Coronary artery (tissue), 2 donors: ENCODE measurements at regions not wholly inside any gene's neighbourhood (a gene's known extent, or its start where the extent isn't known, plus 50 kb on each side); places are given as distances from the start of the nearest gene placed in this dataset.

Source experiments
- DNase-seq: peaks from one replicate; pipeline ENCODE4 v3.0.0-alpha.2; 2017; ENCODE audit warnings: low spot score
- H3K27ac ChIP-seq, 2 donors: fragments of 200-600 bp; sonication (generic); one replicate each; pipeline ENCODE4 v1.5.1; 2016 to 2019
- H3K4me3 ChIP-seq: fragments of 200-600 bp; sonication (generic); 2 replicates; pipeline ENCODE4 v1.5.1; 2016; ENCODE audit warnings: mild to moderate bottlenecking, moderate library complexity
- CTCF ChIP-seq: fragments of 200-600 bp; sonication (generic); IDR thresholded peaks from one replicate; pipeline ENCODE4 v1.5.1; 2019; ENCODE audit warnings: antibody characterized with exemption

GRCh38 chr5:74464512-74465209 is 175.9 kb downstream of the ENC1 start:
- TF ChIP-seq CTCF: no peak
- no peak for DNase-seq
- no peak overlapping the region for H3K27ac ChIP-seq
- no peak overlapping the region for H3K4me3 ChIP-seq

DNA sequence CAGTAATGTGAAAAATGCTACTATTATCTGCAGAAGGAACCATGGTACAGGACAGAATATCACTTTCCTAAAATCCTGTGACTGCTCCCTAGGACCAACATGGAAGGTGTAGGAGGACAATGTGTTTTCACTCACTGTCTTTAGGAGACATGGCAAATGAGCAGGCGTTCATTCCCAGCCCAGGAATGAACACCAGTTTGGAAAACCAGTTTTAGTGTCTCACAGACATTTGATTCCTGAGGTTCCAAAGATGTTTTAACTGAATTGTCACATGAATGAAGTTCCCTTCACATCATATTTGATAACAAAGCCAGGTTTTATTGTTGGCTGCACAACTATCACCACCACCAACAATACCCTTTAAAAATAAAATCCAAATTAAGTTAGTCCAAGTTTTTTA is 178.2 kb downstream of the ENC1 start:
- no peak for DNase-seq
- Histone ChIP-seq H3K4me3 (no peak overlapping the region), H3K27ac (no peak overlapping the region)
- TF ChIP-seq CTCF: no peak

GRCh38 chr5:74461251-74461650 is 179.3 kb downstream of the ENC1 start:
- no peak overlapping the region for H3K27ac ChIP-seq
- no peak overlapping the region for H3K4me3 ChIP-seq
- DNase-seq: no peak
- no peak for TF ChIP-seq CTCF

DNA sequence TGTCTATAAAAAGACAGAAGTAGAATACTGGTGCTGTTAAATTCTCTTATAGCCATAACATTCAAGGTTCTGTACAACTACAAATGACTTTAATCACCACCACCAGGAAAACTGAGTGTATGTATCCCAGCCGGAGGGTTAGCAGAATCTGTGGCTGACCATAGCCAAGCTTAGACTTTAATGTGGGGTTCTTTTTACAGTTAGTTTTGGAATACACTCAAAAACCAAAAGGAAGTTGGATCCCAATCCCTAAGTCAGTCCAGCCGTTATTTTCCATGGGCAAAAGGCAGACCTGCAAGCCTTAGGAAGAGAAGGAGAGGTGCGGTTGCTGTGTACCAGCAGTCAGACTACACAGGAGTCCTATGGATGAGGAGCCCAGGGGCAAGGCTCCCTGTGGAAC is 179.8 kb downstream of the ENC1 start:
- TF ChIP-seq CTCF: no peak
- DNase-seq: no peak
- Histone ChIP-seq H3K4me3 (no peak overlapping the region), H3K27ac (no peak overlapping the region)

- no peak overlapping the region for H3K4me3 ChIP-seq
- H3K27ac ChIP-seq: no peak overlapping the region
- no peak for DNase-seq
- no peak for TF ChIP-seq CTCF
Measured at GRCh38 chr5:74459984-74460383, 180.5 kb downstream of the ENC1 start.

- Histone ChIP-seq H3K27ac (no peak overlapping the region), H3K4me3 (no peak overlapping the region)
- DNase-seq: no peak
- TF ChIP-seq CTCF: no peak
Measured at GRCh38 chr5:74457876-74458275, 182.7 kb downstream of the ENC1 start.

DNA sequence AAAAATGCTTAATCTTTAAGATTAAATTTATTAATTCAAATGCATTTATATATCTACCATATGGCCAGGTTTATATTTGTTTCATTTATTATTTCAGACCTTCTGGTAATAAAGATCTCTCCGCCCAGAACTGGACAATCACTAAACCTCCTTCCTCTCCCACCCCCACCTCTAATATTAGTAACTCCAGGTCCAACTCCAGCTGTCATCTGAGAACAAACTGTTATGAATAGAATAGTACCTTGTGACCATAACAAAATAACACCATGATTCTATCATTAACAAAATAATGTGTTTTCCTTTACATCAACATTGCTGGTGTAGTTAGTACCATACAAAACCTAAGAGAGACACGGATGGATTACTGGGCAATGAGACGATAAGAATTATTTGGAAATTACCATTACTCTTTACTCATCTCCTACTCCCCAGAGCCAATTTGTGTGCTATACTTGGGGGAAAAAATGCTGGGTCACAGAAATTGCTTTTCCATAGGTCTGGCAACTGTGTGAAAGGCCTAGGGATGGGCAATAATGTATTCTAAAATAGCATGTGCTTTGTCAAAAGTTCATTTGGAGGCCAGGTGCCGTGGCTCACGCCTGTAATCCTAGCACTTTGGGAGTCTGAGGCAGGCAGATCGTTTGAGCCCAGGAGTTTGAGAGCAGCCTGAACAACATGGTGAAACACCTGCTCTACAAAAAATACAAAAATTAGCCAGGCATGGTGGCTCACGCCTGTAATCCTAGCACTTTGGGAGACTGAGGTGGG is 186.1 kb downstream of the ENC1 start:
- TF ChIP-seq CTCF: no peak
- no peak for DNase-seq
- Histone ChIP-seq H3K4me3 (no peak overlapping the region), H3K27ac (no peak overlapping the region)
